22Rv1 (cell line): ENCODE measurements at regions not wholly inside any gene's neighbourhood (a gene's known extent, or its start where the extent isn't known, plus 50 kb on each side); places are given as distances from the start of the nearest gene placed in this dataset.

Experiments used
- ZFX ChIP-seq: fragments of 450-650 bp; IDR thresholded peaks from 2 replicates; pipeline ENCODE4 v1.6.1; 2017; ENCODE audit warnings: antibody characterized with exemption, borderline replicate concordance
- TF ChIP-seq, protein P1 (sequence below): fragments of 450-650 bp; IDR thresholded peaks from 2 replicates; pipeline ENCODE4 v1.5.1; 2017; ENCODE audit warnings: mild to moderate bottlenecking

DNA sequence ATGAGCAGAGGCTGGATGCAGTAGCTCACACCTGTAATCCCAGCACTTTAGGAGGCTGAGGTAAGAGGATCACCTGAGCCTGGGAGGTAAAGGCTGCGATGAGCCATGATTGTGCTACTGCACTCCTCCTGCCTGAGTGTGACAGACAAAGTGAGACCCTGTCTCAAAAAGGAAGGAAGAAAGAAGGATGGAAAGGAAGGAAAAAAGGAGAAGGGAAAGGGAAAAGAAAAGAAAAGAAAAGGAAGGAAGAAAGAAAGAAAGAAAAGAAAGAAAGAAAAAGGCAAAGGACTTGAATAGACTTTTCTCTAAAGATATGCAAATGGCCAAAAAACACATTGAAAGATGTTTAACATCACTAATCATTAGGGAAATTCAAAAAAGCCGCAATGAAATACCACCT lies 215.3 kb upstream of the MYLIP start:
- TF ChIP-seq, protein P1, sequence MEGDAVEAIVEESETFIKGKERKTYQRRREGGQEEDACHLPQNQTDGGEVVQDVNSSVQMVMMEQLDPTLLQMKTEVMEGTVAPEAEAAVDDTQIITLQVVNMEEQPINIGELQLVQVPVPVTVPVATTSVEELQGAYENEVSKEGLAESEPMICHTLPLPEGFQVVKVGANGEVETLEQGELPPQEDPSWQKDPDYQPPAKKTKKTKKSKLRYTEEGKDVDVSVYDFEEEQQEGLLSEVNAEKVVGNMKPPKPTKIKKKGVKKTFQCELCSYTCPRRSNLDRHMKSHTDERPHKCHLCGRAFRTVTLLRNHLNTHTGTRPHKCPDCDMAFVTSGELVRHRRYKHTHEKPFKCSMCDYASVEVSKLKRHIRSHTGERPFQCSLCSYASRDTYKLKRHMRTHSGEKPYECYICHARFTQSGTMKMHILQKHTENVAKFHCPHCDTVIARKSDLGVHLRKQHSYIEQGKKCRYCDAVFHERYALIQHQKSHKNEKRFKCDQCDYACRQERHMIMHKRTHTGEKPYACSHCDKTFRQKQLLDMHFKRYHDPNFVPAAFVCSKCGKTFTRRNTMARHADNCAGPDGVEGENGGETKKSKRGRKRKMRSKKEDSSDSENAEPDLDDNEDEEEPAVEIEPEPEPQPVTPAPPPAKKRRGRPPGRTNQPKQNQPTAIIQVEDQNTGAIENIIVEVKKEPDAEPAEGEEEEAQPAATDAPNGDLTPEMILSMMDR = no peak
- no peak for TF ChIP-seq ZFX
